Epithelial cell of prostate (primary cell): ENCODE measurements at regions not wholly inside any gene's neighbourhood (a gene's known extent, or its start where the extent isn't known, plus 50 kb on each side); places are given as distances from the start of the nearest gene placed in this dataset.
"Not testable (repeated sequence)": the region's sequence is repeated elsewhere in the genome, so short reads cannot be mapped to it uniquely, and the experiment has no call there.

ENCODE experiments used
- DNase-seq: peaks from one replicate; pipeline ENCODE4 v3.0.0-alpha.2; 2011; ENCODE audit warnings: low read depth, low spot score
- H3K27ac ChIP-seq: fragments of 450-650 bp; 2 replicates; pipeline ENCODE4 v1.5.1; 2017; ENCODE audit warnings: mild to moderate bottlenecking

- H3K27ac ChIP-seq, result no peak overlapping the region
- no peak for DNase-seq
Observed at GRCh38 chr5:163193886-163194285, 243.5 kb upstream of the CCNG1 start.

GRCh38 chr5:163205645-163206044 is 231.8 kb upstream of the CCNG1 start:
- DNase-seq, result no peak
- H3K27ac ChIP-seq, result no peak overlapping the region

DNA sequence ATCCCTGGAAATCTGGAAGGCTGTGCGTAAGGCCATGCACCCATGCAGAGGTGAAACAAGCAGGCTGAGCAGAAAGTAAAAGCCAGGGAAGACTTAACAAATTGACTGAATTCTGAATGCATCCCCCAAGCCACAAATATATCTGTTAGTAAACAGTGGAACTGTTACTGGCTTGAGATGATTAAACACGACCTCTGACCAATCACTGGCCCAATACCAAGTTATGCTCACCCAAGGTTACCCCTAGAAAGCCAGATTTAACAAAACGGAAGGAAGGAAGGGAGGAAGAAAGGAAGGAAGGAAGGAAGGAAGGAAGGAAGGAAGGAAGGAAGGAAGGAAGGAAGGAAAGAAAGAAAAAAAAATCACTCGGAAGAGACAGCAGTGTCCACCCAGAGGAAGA is 215.8 kb upstream of the CCNG1 start:
- no peak overlapping the region for H3K27ac ChIP-seq
- DNase-seq, result no peak

- H3K27ac ChIP-seq, result no peak overlapping the region
Observed at GRCh38 chr5:163222982-163223381, 214.4 kb upstream of the CCNG1 start.

DNA sequence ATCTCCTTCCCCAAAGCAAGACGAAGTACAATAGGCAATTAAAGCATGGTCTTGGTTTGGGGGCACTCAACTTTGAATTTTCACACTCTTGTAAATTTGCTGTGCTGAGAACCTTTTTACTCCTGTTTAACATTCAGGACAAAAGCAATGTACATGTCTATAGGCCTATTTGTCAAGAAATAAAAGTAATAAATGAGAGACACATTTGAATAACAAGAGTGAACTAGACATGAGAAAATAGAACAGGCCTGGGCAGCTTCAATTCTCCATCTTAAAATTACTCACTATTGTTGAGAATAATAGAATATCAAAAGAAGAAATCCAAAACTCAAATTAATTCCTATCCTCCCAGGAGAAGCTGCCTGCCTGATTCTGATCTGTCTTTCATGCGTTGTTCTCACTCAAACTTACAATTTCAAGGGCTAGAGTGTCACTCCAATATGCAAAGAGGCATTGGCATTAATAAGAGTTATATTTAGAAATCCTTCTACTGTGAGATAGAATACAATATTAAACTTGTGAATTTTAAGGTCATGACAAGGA is 192.9 kb upstream of the CCNG1 start:
- DNase-seq, result no peak
- H3K27ac ChIP-seq, result no peak overlapping the region

More at GRCh38 chr5:163222982-163223381, 214.4 kb upstream of the CCNG1 start:
- DNase-seq, result no peak

DNA sequence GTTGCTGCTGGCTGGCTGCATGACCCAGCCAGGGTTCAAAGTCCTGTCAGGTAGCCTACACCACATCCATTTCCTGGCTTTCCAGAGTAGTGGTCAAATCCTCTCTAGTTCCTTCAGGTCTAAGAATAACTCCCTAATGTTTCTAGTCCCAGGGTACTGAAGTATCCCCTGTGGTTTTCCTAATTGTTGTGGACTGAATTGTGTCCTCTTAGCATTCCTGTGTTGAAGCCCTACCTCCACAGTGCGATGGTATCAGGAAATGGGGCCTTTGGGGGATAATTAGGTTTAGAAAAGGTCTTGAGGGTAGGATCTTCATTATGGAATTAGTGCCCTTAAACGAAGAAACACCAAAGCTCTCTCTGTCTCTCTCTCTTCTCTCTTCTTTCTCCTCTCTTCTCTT is 191.8 kb upstream of the CCNG1 start:
- no peak for DNase-seq
- no peak overlapping the region for H3K27ac ChIP-seq

DNA sequence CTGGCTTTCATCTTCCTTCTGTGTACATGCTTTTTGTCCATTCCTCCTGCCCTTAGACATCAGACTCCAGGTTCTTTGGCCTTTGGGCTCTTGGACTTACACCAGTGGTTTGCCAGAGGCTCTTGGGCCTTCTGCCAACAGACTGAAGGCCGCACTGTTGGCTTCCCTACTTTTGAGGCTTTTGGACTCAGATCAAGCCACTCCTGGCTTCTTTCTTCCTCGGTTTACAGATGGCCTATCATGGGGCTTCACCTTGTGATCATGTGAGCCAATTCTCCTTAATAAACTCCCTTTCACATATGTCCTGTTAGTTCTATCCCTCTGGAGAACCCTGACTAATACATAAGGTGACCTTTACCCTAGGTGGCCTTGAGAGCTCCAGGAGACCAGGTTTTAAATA is 189.1 kb upstream of the CCNG1 start:
- H3K27ac ChIP-seq, result no peak overlapping the region
- no peak for DNase-seq

GRCh38 chr5:163248871-163249270 is 188.5 kb upstream of the CCNG1 start:
- DNase-seq, result no peak
- no peak overlapping the region for H3K27ac ChIP-seq

DNA sequence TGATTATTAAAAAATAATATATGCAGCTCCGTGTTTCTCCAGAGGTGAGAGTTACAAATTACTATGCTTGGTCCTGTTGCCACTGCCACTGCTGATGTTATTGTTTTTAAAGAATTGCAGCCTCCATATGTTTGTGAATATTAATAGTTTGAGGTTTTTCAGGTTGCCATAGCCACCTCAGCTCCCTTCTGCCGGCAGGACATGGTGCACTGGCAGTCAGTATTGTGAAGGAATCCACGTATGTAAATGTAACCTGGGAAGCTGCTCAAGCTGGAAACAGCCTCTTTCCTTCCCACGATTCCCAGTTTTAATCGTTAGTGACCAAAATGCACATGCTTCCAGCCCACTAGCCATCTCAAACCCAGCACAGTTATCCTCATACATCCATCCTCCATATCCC is 184.4 kb upstream of the CCNG1 start:
- H3K27ac ChIP-seq, result no peak overlapping the region
- no peak for DNase-seq

GRCh38 chr5:163259495-163259894 is 177.9 kb upstream of the CCNG1 start:
- DNase-seq, result no peak
- H3K27ac ChIP-seq, result no peak overlapping the region

DNA sequence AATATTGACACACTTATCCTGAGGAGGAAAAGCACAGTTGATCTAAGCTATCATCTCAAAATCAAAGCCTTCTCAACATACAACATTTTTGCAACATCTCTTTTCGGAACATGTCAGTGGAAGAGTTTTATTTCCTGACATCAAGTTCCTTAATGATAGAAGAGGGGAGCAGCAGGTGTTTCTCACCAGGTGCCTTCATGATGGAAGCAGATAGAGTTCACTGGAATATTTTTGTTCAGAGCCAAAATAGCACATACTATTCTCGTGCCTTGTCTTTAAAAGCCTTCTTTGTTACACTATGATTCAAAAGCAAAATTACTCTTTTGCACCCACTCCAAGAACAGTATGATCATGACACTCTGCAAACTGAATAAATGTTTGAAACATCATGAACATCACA is 176.9 kb upstream of the CCNG1 start:
- no peak for DNase-seq
- H3K27ac ChIP-seq, result no peak overlapping the region

- no peak for DNase-seq
- no peak overlapping the region for H3K27ac ChIP-seq
Observed at GRCh38 chr5:163260961-163261360, 176.4 kb upstream of the CCNG1 start.

GRCh38 chr5:163261647-163262269 is 175.6 kb upstream of the CCNG1 start:
- no peak for DNase-seq
- no peak overlapping the region for H3K27ac ChIP-seq

DNA sequence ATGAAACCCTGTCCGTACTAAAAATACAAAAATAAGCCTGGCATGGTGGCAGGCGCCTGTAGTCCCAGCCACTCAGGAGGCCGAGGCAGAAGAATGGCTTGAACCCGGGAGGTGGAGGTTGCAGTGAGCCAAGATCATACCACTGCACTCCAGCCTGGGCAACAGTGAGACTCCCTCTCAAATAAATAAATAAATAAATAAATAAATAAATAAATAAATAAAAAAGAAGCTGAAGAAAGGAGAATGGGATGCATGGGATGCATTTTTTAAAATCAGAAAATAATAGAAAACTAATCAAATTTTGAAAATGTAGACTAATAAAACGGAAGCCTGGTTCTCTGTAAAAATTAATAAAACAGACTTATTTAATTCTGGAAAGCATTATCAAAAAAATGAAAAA is 171.1 kb upstream of the CCNG1 start:
- DNase-seq, result not testable (repeated sequence)

DNA sequence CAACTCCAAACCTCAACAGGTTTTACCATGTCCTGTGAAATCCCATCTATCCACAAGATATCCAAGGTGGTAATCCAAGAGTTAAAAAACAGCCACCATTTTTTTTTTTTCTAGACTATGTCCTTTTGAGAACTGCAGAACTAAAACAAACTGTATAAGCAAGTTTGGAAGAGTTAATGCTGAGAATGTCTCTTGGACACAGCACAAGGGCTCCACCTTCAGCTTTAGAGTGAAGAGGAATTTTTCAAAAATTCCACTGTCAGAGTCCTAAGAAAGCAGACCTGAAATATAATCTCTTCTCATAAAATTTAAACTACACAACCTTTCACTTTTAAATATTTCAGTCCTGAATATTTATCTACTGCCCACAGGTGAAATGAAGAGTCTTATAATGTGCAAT is 167.8 kb upstream of the CCNG1 start:
- no peak for DNase-seq
- no peak overlapping the region for H3K27ac ChIP-seq

More for the DNA sequence above, 171.1 kb upstream of the CCNG1 start:
- H3K27ac ChIP-seq, result not testable (repeated sequence)

- no peak overlapping the region for H3K27ac ChIP-seq
- no peak for DNase-seq
Observed at GRCh38 chr5:163276466-163276865, 160.9 kb upstream of the CCNG1 start.

- H3K27ac ChIP-seq, DNase-seq: not testable (repeated sequence)
Observed at GRCh38 chr5:163280897-163281296, 156.5 kb upstream of the CCNG1 start.

GRCh38 chr5:163281512-163281911 is 155.9 kb upstream of the CCNG1 start:
- no peak for DNase-seq
- no peak overlapping the region for H3K27ac ChIP-seq

DNA sequence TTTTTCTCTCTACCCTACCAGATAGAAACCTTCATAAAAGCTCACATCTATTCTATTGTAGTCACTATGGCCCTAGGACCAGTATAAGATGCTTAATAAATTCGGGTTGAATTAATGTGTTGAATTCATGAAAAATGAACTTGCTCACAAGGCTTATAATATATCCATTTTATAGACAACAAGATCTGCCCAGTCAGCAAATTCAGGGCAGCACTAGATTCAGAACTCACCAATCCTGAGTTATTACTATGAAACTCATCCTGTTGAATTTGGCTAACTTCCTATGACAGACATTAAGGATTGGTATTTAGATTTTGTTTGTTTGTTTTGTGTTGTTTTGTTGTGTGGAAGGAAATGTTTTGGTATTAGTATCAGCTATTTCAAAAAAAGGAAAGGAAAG is 143.6 kb upstream of the CCNG1 start:
- no peak overlapping the region for H3K27ac ChIP-seq
- no peak for DNase-seq

- H3K27ac ChIP-seq, result no peak overlapping the region
- DNase-seq, result no peak
Observed at GRCh38 chr5:163303718-163304117, 133.7 kb upstream of the CCNG1 start.

DNA sequence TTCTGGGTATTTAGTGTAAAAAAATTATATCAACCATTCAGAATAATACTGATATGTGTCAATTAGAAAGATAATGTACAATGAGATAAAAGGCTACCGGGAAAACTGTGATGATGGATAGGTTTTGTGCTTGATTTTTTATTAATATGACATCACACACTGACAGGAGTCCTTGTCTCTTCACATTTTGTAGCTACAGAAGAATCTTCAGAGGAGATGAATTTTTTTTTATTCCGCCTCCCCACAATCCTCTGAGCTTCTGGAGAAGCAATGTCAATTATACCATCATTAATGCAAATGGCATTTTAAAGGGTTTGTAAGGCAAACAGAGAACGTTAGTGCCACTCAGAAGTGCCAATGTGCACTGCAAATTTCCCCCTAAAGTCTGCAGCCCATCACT is 131.7 kb upstream of the CCNG1 start:
- DNase-seq, result no peak
- H3K27ac ChIP-seq, result no peak overlapping the region

- H3K27ac ChIP-seq, result no peak overlapping the region
Observed at GRCh38 chr5:163306421-163306820, 131.0 kb upstream of the CCNG1 start.

More at GRCh38 chr5:163306421-163306820, 131.0 kb upstream of the CCNG1 start:
- no peak for DNase-seq
